GM20000 (cell line): ENCODE measurements at regions not wholly inside any gene's neighbourhood (a gene's known extent, or its start where the extent isn't known, plus 50 kb on each side); places are given as distances from the start of the nearest gene placed in this dataset.

ENCODE experiments used
- DNase-seq: peaks from one replicate; pipeline ENCODE4 v3.0.0; 2012; ENCODE audit warnings: low spot score
- CTCF ChIP-seq: IDR thresholded peaks from 2 replicates; pipeline ENCODE4 v1.5.1; 2012; ENCODE audit warnings: mild to moderate bottlenecking, control low read depth; ENCODE audit errors: extremely low read depth, missing control alignments

- no peak for TF ChIP-seq CTCF
Measured at GRCh38 chr1:209356976-209357377, 226.5 kb upstream of the CAMK1G start.

GRCh38 chr1:209363112-209363511 is 220.4 kb upstream of the CAMK1G start:
- no peak for DNase-seq
- TF ChIP-seq CTCF = no peak

More at GRCh38 chr1:209356976-209357377, 226.5 kb upstream of the CAMK1G start:
- no peak for DNase-seq

GRCh38 chr1:209364716-209365115 is 218.8 kb upstream of the CAMK1G start:
- TF ChIP-seq CTCF = no peak

GRCh38 chr1:209367061-209367772 is 216.3 kb upstream of the CAMK1G start:
- DNase-seq = no peak
- no peak for TF ChIP-seq CTCF

More at GRCh38 chr1:209364716-209365115, 218.8 kb upstream of the CAMK1G start:
- DNase-seq = no peak

- no peak for TF ChIP-seq CTCF
- no peak for DNase-seq
Measured at GRCh38 chr1:209368864-209369598, 214.5 kb upstream of the CAMK1G start.

GRCh38 chr1:209370241-209370995 is 213.1 kb upstream of the CAMK1G start:
- no peak for TF ChIP-seq CTCF
- no peak for DNase-seq

- no peak for TF ChIP-seq CTCF
- no peak for DNase-seq
Measured at GRCh38 chr1:209375097-209375496, 208.4 kb upstream of the CAMK1G start.
